ENCODE measurements at regions not wholly inside any gene's neighbourhood (a gene's known extent, or its start where the extent isn't known, plus 50 kb on each side); places are given as distances from the start of the nearest gene placed in this dataset.
"Not testable (repeated sequence)": the region's sequence is repeated elsewhere in the genome, so short reads cannot be mapped to it uniquely, and the experiment has no call there.

DNA sequence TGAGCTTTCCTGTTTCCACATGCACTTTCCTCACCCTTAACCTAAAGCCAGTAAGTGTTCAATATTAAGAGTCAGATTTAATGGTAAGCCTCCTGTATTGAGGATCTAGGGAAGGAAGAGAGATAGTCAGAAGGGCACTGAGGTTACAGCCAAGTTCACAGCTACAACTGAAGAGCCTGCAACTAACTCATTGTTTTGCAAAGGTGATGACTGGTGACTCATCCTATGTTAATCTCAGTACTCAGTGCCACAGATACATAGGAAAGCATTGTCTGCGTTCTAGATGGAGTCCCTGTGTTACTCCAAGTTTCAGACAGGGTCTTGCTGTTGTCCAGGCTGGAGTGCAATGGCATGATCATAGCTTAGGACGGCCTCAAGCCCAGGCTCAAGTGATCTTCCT lies 157.0 kb upstream of the RBM19 start:
- DNase-seq (ENCODE audit: low read depth), result no peak

GRCh38 chr12:114122016-114122415 lies 155.9 kb upstream of the RBM19 start:
- no peak for DNase-seq (ENCODE audit: low read depth)

- no peak for DNase-seq (ENCODE audit: low read depth)
Observed at GRCh38 chr12:114119316-114119715, 153.2 kb upstream of the RBM19 start.

- DNase-seq (ENCODE audit: low read depth), result peak; percentile 47
Observed at GRCh38 chr12:114096461-114096860, 130.3 kb upstream of the RBM19 start.

GRCh38 chr12:114093520-114093919 lies 127.4 kb upstream of the RBM19 start:
- DNase-seq (ENCODE audit: low read depth), result no peak

- DNase-seq (ENCODE audit: low read depth), result no peak
Observed at GRCh38 chr12:114092981-114093380, 126.9 kb upstream of the RBM19 start.

DNA sequence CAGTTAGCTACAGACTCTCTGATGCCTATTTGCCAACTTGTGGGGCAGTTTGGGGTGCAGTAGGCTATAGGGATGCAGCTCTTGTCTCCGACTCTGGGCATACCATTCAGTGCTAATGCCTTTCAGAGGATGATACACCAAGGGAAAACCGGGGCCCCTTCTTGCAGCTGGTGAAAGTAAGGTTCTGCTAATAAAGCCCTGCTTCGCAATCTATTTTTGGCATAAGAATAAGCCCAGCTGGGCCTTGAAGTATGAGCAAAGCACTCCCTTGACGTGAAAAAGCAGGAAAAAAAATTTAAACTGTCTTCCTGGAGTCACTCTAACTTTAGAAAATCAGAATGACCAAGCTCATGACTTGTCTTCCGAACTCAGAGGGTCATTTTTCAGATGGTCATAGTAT lies 124.1 kb upstream of the RBM19 start:
- DNase-seq (ENCODE audit: low read depth), result no peak

- DNase-seq (ENCODE audit: low read depth), result no peak
Observed at GRCh38 chr12:114073076-114073475, 107.0 kb upstream of the RBM19 start.

GRCh38 chr12:114069507-114069906 lies 103.4 kb upstream of the RBM19 start:
- DNase-seq (ENCODE audit: low read depth), result no peak

GRCh38 chr12:114064497-114064896 lies 98.4 kb upstream of the RBM19 start:
- DNase-seq (ENCODE audit: low read depth), result no peak

DNA sequence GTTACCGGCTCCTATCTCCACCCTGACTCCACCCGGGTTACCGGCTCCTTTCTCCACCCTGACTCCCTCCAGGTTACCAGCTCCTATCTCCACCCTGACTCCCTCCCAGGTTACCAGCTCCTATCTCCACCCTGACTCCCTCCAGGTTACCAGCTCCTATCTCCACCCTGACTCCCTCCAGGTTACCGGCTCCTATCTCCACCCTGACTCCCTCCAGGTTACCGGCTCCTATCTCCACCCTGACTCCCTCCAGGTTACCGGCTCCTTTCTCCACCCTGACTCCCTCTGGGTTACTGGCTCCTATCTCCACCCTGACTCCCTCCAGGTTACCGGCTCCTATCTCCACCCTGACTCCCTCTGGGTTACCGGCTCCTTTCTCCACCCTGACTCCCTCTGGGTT lies 97.9 kb upstream of the RBM19 start:
- DNase-seq (ENCODE audit: low read depth), result not testable (repeated sequence)

- no peak for DNase-seq (ENCODE audit: low read depth)
Observed at GRCh38 chr12:114063435-114063834, 97.3 kb upstream of the RBM19 start.

GRCh38 chr12:114056351-114056750 lies 90.2 kb upstream of the RBM19 start:
- DNase-seq (ENCODE audit: low read depth), result peak; percentile 19

- DNase-seq (ENCODE audit: low read depth), result no peak
Observed at GRCh38 chr12:114054982-114055381, 88.9 kb upstream of the RBM19 start.

DNA sequence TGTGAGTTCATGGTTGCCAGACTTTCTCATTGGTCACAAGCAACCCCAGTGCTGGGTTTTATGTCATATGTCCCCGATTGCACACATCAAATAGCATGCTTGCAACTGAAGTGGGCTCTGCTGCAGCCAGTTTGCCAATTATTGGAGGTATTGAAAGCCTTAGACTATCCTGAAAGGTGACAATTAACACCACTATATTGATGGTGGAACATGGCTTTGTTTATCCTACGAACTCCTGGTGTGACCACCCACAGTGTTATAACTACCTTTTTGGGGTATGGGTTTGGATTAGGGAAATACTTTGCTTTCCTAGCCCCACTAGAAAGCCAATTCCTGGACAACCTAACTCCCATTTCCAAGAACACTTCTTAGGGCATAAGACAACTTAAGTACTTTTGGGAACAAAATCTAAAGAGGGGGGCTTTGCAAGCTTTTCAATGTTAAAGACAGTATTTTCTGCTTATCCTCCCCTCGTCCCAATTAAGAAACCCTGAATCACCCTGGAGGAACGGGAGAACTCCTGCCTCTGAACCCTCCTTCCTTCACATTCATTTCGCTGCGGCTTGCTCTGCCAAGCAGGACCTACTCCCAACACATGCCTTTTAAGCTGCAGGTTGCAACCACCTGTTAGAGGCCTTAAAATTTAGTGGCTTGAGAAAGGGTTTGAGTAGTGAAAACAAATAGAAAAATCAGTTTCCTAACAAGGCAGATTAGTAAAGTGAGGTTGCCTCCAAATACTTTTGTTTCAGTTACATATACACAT lies 80.3 kb upstream of the RBM19 start:
- DNase-seq (ENCODE audit: low read depth), result no peak

DNA sequence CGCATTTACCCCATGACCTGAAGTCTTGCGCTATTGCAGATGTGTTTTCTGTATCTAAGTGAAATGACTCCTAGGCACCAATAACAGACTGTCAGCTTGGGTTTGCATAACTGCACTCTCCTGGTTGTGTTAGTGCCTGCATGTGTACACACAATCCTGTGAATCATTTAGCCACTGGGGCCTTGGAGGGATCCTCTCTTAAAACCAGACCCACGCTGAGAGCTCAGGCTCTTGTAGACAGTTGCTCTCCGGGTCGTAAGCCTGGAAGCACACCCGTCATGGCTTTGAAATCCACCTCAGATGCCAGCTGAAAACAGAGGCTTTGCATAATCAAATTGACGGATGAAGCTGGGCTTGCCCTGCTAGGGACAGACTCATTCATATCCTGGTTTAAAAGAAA lies 79.2 kb upstream of the RBM19 start:
- peak; percentile 7 for DNase-seq (ENCODE audit: low read depth)

GRCh38 chr12:114041590-114041989 lies 75.5 kb upstream of the RBM19 start:
- no peak for DNase-seq (ENCODE audit: low read depth)

- DNase-seq (ENCODE audit: low read depth), result no peak
Observed at GRCh38 chr12:114041136-114041535, 75.0 kb upstream of the RBM19 start.

DNA sequence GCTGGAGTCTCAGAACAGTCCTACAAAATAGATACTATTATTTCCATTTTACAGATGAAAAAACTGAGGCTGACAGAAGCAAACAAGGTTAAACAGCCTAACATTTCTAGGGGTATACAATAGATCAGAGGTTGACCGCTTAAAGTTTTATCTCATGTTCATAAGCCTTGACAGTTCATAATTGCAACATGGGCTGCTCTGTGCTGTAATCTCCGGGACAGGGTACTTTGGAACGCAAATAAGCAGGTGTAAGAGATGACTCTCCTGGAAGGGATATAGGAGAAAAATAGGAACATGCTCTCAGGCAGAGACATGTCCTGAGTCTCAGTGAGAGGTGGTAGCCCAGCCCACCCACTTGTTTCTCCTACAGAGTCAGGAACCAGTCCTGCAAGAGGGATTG lies 72.8 kb upstream of the RBM19 start:
- no peak for DNase-seq (ENCODE audit: low read depth)

DNA sequence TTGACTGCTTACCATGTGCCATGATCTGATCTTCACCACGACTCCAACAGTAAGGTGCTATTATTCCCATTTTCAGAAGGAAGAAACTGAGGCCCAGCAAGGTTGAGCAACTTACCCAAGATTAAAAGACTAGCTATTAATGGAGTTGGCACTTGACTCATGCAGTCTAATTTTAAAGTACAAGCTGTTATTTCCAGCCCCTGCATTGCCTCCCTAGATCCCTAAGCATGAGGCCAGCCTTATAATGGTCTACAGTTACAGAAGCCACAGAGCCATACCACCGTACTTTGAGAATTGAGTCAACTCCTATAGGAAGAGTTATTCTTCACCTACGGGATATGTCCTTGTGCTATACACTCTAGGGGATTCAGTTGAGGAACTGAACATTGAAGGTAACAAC lies 66.7 kb upstream of the RBM19 start:
- no peak for DNase-seq (ENCODE audit: low read depth)

- no peak for DNase-seq (ENCODE audit: low read depth)
Observed at GRCh38 chr12:114030451-114030850, 64.3 kb upstream of the RBM19 start.

DNA sequence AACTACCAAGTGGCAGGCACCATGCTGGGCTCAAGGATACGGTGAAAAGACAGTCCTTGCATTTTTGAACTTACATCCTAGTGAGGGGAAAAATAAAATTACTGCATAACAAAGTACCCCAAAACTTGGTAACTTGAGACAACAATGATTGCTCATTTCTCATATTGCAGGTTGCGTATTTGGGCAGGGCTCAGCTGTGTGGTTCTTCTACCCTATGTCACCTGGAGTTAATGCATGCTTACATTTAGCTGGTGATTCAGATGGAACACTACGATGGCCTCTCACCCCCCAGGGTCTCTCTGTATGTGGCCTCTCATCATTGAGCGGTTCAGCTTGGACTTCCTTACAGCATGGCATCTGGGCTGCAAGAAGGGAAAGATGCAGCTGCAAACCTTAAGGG lies 60.7 kb upstream of the RBM19 start:
- no peak for DNase-seq (ENCODE audit: low read depth)

GRCh38 chr12:114025935-114026334 lies 59.8 kb upstream of the RBM19 start:
- DNase-seq (ENCODE audit: low read depth), result no peak

DNA sequence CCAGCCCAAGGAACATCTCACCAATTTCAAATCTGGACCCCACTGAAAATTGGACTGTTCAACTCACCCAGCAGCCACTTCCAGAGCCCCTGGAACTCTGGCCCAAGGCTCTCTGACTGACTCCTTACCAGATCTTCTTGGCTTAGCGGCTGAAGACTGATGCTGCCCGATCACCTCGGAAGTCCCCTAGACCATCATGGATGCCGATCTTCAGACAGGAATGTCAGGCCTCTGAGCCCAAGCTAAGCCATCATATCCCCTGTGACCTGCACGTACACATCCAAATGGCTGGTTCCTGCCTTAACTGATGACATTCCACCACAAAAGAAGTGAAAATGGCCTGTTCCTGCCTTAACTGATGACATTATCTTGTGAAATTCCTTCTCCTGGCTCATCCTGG lies 56.0 kb upstream of the RBM19 start:
- not testable (repeated sequence) for DNase-seq (ENCODE audit: low read depth)
